HepG2 (cell line): ENCODE measurements at regions not wholly inside any gene's neighbourhood (a gene's known extent, or its start where the extent isn't known, plus 50 kb on each side); places are given as distances from the start of the nearest gene placed in this dataset.

Experiments
- ARID5B ChIP-seq: IDR thresholded peaks from 2 replicates; pipeline ENCODE4 v1.4.0; 2020; ENCODE audit warnings: mild to moderate bottlenecking, missing genetic modification reagents
- HDAC6 ChIP-seq: fragments of 200-600 bp; sonication (generic); IDR thresholded peaks from 2 replicates; pipeline ENCODE4 v1.7.0; 2017; ENCODE audit warnings: mild to moderate bottlenecking, antibody characterized with exemption, low read length, low read depth
- MNT ChIP-seq: fragments of 450-650 bp; IDR thresholded peaks from 2 replicates; pipeline ENCODE4 v1.6.1; 2016
- NFKB2 ChIP-seq: sonication (generic); formaldehyde crosslinking; IDR thresholded peaks from 2 replicates; pipeline ENCODE4 v1.4.0; 2020; ENCODE audit warnings: missing genetic modification reagents, borderline replicate concordance
- SAP130 ChIP-seq: IDR thresholded peaks from 2 replicates; pipeline ENCODE4 v1.6.1; 2016; ENCODE audit warnings: low read depth
- TEAD3 ChIP-seq: optimal IDR thresholded peaks from 2 replicates; pipeline ENCODE3; 2016; ENCODE audit warnings: borderline replicate concordance
- ZNF280D ChIP-seq: sonication (generic); formaldehyde crosslinking; IDR thresholded peaks from 2 replicates; pipeline ENCODE4 v1.5.1; 2020; ENCODE audit warnings: mild to moderate bottlenecking, missing genetic modification reagents
- ZNF570 ChIP-seq: sonication (generic); formaldehyde crosslinking; IDR thresholded peaks from 2 replicates; pipeline ENCODE4 v1.4.0; 2020; ENCODE audit warnings: mild to moderate bottlenecking, missing genetic modification reagents, borderline replicate concordance

- TF ChIP-seq MNT (no peak), ARID5B (CRISPR knock-in tag) (no peak), ZNF280D (CRISPR knock-in tag) (no peak), NFKB2 (CRISPR knock-in tag) (no peak), SAP130 (no peak), ZNF570 (CRISPR knock-in tag) (no peak), TEAD3 (CRISPR knock-in tag) (no peak), HDAC6 (no peak)
These were observed 310.1 kb downstream of the OLFM4 start (continued) for GRCh38 chr13:53338760-53339159.
